IMR-90 (cell line): ENCODE measurements at regions not wholly inside any gene's neighbourhood (a gene's known extent, or its start where the extent isn't known, plus 50 kb on each side); places are given as distances from the start of the nearest gene placed in this dataset.

Experiments used
- ATAC-seq: fragments of 200-7000 bp; cut with Tn5 transposase; 2 replicates; pipeline ENCODE4 v1.9.1; 2020; ENCODE audit warnings: low read depth, mild to moderate bottlenecking, moderate library complexity
- BruUV-seq: library from RNA; stranded (reverse); fragments of 400-500 nt; replicated peaks from 2 replicates; lab custom pipeline; 2021; lab: Mats Ljungman, UMichigan
- CTCF ChIA-PET: fragments of 300-600 bp; formaldehyde crosslinking; extraction: SDS; loops from one replicate; lab custom pipeline; 2021; ENCODE audit warnings: antibody characterized with exemption; lab: Yijun Ruan, JAX
- POLR2A ChIA-PET: fragments of 300-600 bp; sonication (Branson Sonifier 250); formaldehyde crosslinking; loops from one replicate; lab custom pipeline; 2022; ENCODE audit warnings: antibody characterized with exemption; ENCODE audit not compliant: unreplicated experiment; lab: Charles Lee
- DNase-seq: peaks from one replicate; pipeline ENCODE4 v3.0.0; 2013
- H2AFZ ChIP-seq: replicated peaks from 2 replicates; pipeline ENCODE3; 2013; ENCODE audit warnings: low read length, mild to moderate bottlenecking; ENCODE audit not compliant: poor library complexity
- H2AK5ac ChIP-seq: 2 replicates; pipeline ENCODE4 v1.6.1; 2013; ENCODE audit warnings: low read depth, low read length, inconsistent platforms
- H2AK9ac ChIP-seq: replicated peaks from 2 replicates; pipeline ENCODE3; 2013; ENCODE audit warnings: mild to moderate bottlenecking, low read depth, low read length, moderate library complexity; ENCODE audit not compliant: poor library complexity
- H2BK120ac ChIP-seq: 2 replicates; pipeline ENCODE4 v1.6.1; 2013; ENCODE audit warnings: low read depth, low read length, inconsistent platforms
- H2BK15ac ChIP-seq: 3 replicates; pipeline ENCODE4 v1.6.1; 2013; ENCODE audit warnings: low read depth, low read length, inconsistent platforms
- H2BK20ac ChIP-seq: 2 replicates; pipeline ENCODE4 v1.6.1; 2013; ENCODE audit warnings: low read depth, mild to moderate bottlenecking, inconsistent platforms, low read length, moderate library complexity
- H2BK5ac ChIP-seq: 2 replicates; pipeline ENCODE4 v1.6.1; 2013; ENCODE audit warnings: mild to moderate bottlenecking, low read depth, low read length, inconsistent platforms; ENCODE audit not compliant: poor library complexity, severe bottlenecking
- H3K14ac ChIP-seq: replicated peaks from 2 replicates; pipeline ENCODE4 v1.6.1; 2013; ENCODE audit warnings: low read depth, low read length, inconsistent platforms
- H3K18ac ChIP-seq: 2 replicates; pipeline ENCODE4 v1.6.1; 2013; ENCODE audit warnings: low read depth, low read length, control low read depth
- H3K23ac ChIP-seq: 2 replicates; pipeline ENCODE4 v1.6.1; 2013; ENCODE audit warnings: low read depth, low read length, inconsistent platforms
- H3K27ac ChIP-seq: 2 replicates; pipeline ENCODE4 v1.5.1; 2013; ENCODE audit warnings: mild to moderate bottlenecking, control low read depth, low read length; ENCODE audit not compliant: insufficient read depth
- H3K27me3 ChIP-seq: 2 replicates; pipeline ENCODE4 v1.6.1; 2013; ENCODE audit warnings: low read length; ENCODE audit not compliant: control insufficient read depth, insufficient read depth
- H3K36me3 ChIP-seq: 2 replicates; pipeline ENCODE4 v1.6.1; 2013; ENCODE audit warnings: low read length, mixed read lengths; ENCODE audit not compliant: control insufficient read depth, insufficient read depth
- H3K4ac ChIP-seq: 2 replicates; pipeline ENCODE4 v1.6.1; 2013; ENCODE audit warnings: low read depth, low read length, inconsistent platforms
- H3K4me1 ChIP-seq: 2 replicates; pipeline ENCODE4 v1.6.1; 2013; ENCODE audit warnings: low read length, mixed read lengths; ENCODE audit not compliant: control insufficient read depth, insufficient read depth
- H3K4me2 ChIP-seq: 2 replicates; pipeline ENCODE4 v1.6.1; 2013; ENCODE audit warnings: low read depth, mild to moderate bottlenecking, control low read depth, low read length, moderate library complexity
- H3K4me3 ChIP-seq: 2 replicates; pipeline ENCODE4 v1.5.1; 2013; ENCODE audit warnings: low read depth, mild to moderate bottlenecking, control low read depth, low read length, moderate library complexity; ENCODE audit not compliant: insufficient read depth
- H3K56ac ChIP-seq: 2 replicates; pipeline ENCODE4 v1.6.1; 2013; ENCODE audit warnings: low read length, inconsistent platforms; ENCODE audit not compliant: insufficient read depth; ENCODE audit errors: extremely low read depth
- H3K79me1 ChIP-seq, 2 experiments: 2 replicates each; pipeline ENCODE4 v1.6.1; 2013; ENCODE audit warnings: low read length in 2 of 2, inconsistent platforms in 1 of 2, low read depth in 1 of 2
- H3K9ac ChIP-seq: 2 replicates; pipeline ENCODE4 v1.6.1; 2013; ENCODE audit warnings: low read depth, low read length, control low read depth
- H3K9me1 ChIP-seq: 2 replicates; pipeline ENCODE4 v1.6.1; 2013; ENCODE audit warnings: low read length, inconsistent platforms; ENCODE audit not compliant: insufficient read depth
- H3K9me3 ChIP-seq: 2 replicates; pipeline ENCODE4 v1.6.1; 2013; ENCODE audit warnings: low read length; ENCODE audit not compliant: control insufficient read depth, insufficient read depth
- H4K20me1 ChIP-seq: 2 replicates; pipeline ENCODE4 v1.6.1; 2013; ENCODE audit warnings: low read length, inconsistent platforms; ENCODE audit not compliant: insufficient read depth
- H4K5ac ChIP-seq: 2 replicates; pipeline ENCODE4 v1.6.1; 2013; ENCODE audit warnings: mild to moderate bottlenecking, low read depth, low read length, control low read depth
- H4K8ac ChIP-seq, 2 experiments: 2 replicates each; pipeline ENCODE4 v1.6.1; 2013; ENCODE audit warnings: low read depth in 2 of 2, low read length in 2 of 2, control low read depth in 1 of 2, inconsistent platforms in 1 of 2
- H4K91ac ChIP-seq: 2 replicates; pipeline ENCODE4 v1.6.1; 2013; ENCODE audit warnings: low read depth, low read length, inconsistent platforms; ENCODE audit not compliant: insufficient read depth
- BHLHE40 ChIP-seq: fragments of 150-350 bp; IDR thresholded peaks from 2 replicates; pipeline ENCODE4 v1.6.1; 2016; ENCODE audit warnings: mild to moderate bottlenecking, low read depth, low read length
- CEBPB ChIP-seq: IDR thresholded peaks from 2 replicates; pipeline ENCODE4 v1.6.1; 2012; ENCODE audit warnings: low read depth, low read length, improper control_type of control experiment
- CHD1 ChIP-seq: IDR thresholded peaks from 2 replicates; pipeline ENCODE4 v1.6.1; 2012; ENCODE audit warnings: low read depth, low read length, improper control_type of control experiment
- FOS ChIP-seq: fragments of 150-350 bp; IDR thresholded peaks from 2 replicates; pipeline ENCODE4 v1.6.1; 2016; ENCODE audit warnings: low read depth, low read length
- MAFK ChIP-seq: IDR thresholded peaks from 2 replicates; pipeline ENCODE4 v1.6.1; 2012; ENCODE audit warnings: low read depth, low read length, improper control_type of control experiment
- MXI1 ChIP-seq: IDR thresholded peaks from 2 replicates; pipeline ENCODE4 v1.6.1; 2012; ENCODE audit warnings: low read depth, mild to moderate bottlenecking, low read length, moderate library complexity, borderline replicate concordance
- NFE2L2 ChIP-seq: fragments of 150-350 bp; IDR thresholded peaks from 2 replicates; pipeline ENCODE4 v1.6.1; 2016; ENCODE audit warnings: low read depth, mild to moderate bottlenecking, low read length
- RAD21 ChIP-seq: IDR thresholded peaks from 2 replicates; pipeline ENCODE4 v1.6.1; 2012; ENCODE audit warnings: low read length, improper control_type of control experiment
- RCOR1 ChIP-seq: IDR thresholded peaks from 2 replicates; pipeline ENCODE4 v1.6.1; 2012; ENCODE audit warnings: mild to moderate bottlenecking, low read length, improper control_type of control experiment; ENCODE audit not compliant: insufficient replicate concordance
- RFX5 ChIP-seq: IDR thresholded peaks from 2 replicates; pipeline ENCODE4 v1.8.0; 2012; ENCODE audit warnings: low read depth, mild to moderate bottlenecking, low read length, moderate library complexity
- WGBS, 2 experiments: methylation state at CpG; one replicate each; pipeline versions ENCODE4 v1.1.5 to v1.1.7; 2013; ENCODE audit warnings: missing lambda C conversion rate in 2 of 2; ENCODE audit not compliant: insufficient read length in 1 of 2; ENCODE audit errors: extremely low coverage in 2 of 2; 5-methylcytosine and 5-hydroxymethylcytosine counted together
- dilution Hi-C: fragments of 300-500 bp; cut with HindIII; formaldehyde crosslinking; loops from one replicate; pipeline ENCODE4 v1.14.3; 2018; ENCODE audit warnings: low sequenced_read_pairs; ENCODE audit not compliant: unreplicated experiment
- in situ Hi-C: fragments of 300-500 bp; cut with MboI; formaldehyde crosslinking; loops from 3 replicates; pipeline ENCODE4 v1.14.3; 2019; ENCODE audit warnings: low sequenced_read_pairs, inconsistent platforms, mixed read lengths
- intact Hi-C: fragments of 100-400 bp; cut with micrococcal nuclease; formaldehyde crosslinking; loops from 2 replicates; pipeline ENCODE4 v1.10.0; 2022
- TF ChIP-seq, protein P1 (sequence below): fragments of 150-350 bp; IDR thresholded peaks from 2 replicates; pipeline ENCODE4 v1.6.1; 2017; ENCODE audit warnings: mild to moderate bottlenecking, antibody characterized with exemption, low read length, low read depth
- TF ChIP-seq, protein P2 (sequence below): conservative IDR thresholded peaks from 2 replicates; pipeline ENCODE4 v1.5.1; 2012; ENCODE audit warnings: mild to moderate bottlenecking, low read depth, low read length, improper control_type of control experiment

DNA sequence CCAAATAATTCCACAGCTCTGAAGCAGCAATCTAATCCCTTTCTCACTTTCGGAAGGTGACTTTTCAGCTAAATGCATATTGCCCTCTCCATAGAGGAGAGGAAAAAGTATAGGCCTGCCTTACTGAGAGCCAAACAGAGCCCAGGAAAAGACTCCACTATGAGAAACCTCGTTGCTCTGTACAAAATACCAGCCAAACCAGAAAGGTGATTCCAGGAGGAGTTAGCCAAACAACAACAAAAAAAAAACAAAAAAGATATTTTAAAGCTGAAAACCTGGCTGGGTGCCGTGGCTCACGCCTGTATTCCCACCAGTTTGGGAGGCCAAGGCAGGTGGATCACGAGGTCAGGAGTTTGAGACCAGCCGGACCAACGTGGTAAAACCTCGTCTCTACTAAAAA is 70.5 kb downstream of the HOXA1 start:
- H2BK120ac ChIP-seq: no peak overlapping the region
- no peaks in the 10 kb centered on the region for H3K4me1 ChIP-seq
- no peaks in the 10 kb centered on the region for H3K9me1 ChIP-seq
- dilution Hi-C loops (no loop called here), in situ Hi-C loops (no loop called here), intact Hi-C loops (no loop called here)
- no peak overlapping the region for H2BK20ac ChIP-seq
- no peak overlapping the region for H3K4me2 ChIP-seq
- no peak overlapping the region for H3K9ac ChIP-seq
- no peak overlapping the region for H2BK15ac ChIP-seq
- no peak overlapping the region for H3K4ac ChIP-seq
- no peak overlapping the region for H4K5ac ChIP-seq
- H2BK5ac ChIP-seq: no peak overlapping the region
- no peak overlapping the region for H3K56ac ChIP-seq
- ATAC-seq (no peak), DNase-seq (no peak)
- no peak overlapping the region for H2AK9ac ChIP-seq
- no peaks in the 10 kb centered on the region for H3K79me1 ChIP-seq
- H3K18ac ChIP-seq: no peak overlapping the region
- H4K8ac ChIP-seq: no peak overlapping the region
- no CpG with 5 or more reads among the region's 8 CpGs for WGBS, 2 experiments
- H3K27me3 ChIP-seq: peaks cover 10% of the 10 kb centered on the region; the same call in 1 of the 2 replicates
- H3K27ac ChIP-seq: no peak overlapping the region
- no peak overlapping the region for H3K23ac ChIP-seq
- POLR2A ChIA-PET: no interaction called here
- no peak overlapping the region for H2AFZ ChIP-seq
- no peak overlapping the region for H4K91ac ChIP-seq
- TF ChIP-seq NFE2L2 (no peak), FOS (no peak), BHLHE40 (no peak), MAFK (no peak), MXI1 (no peak), RCOR1 (no peak), CEBPB (no peak), CHD1 (no peak), RAD21 (no peak), RFX5 (no peak)
- TF ChIP-seq, protein P1, sequence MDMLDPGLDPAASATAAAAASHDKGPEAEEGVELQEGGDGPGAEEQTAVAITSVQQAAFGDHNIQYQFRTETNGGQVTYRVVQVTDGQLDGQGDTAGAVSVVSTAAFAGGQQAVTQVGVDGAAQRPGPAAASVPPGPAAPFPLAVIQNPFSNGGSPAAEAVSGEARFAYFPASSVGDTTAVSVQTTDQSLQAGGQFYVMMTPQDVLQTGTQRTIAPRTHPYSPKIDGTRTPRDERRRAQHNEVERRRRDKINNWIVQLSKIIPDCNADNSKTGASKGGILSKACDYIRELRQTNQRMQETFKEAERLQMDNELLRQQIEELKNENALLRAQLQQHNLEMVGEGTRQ: no peak
- TF ChIP-seq, protein P2, sequence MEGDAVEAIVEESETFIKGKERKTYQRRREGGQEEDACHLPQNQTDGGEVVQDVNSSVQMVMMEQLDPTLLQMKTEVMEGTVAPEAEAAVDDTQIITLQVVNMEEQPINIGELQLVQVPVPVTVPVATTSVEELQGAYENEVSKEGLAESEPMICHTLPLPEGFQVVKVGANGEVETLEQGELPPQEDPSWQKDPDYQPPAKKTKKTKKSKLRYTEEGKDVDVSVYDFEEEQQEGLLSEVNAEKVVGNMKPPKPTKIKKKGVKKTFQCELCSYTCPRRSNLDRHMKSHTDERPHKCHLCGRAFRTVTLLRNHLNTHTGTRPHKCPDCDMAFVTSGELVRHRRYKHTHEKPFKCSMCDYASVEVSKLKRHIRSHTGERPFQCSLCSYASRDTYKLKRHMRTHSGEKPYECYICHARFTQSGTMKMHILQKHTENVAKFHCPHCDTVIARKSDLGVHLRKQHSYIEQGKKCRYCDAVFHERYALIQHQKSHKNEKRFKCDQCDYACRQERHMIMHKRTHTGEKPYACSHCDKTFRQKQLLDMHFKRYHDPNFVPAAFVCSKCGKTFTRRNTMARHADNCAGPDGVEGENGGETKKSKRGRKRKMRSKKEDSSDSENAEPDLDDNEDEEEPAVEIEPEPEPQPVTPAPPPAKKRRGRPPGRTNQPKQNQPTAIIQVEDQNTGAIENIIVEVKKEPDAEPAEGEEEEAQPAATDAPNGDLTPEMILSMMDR: no peak
- no peak overlapping the region for H2AK5ac ChIP-seq
- H3K9me3 ChIP-seq: no peaks in the 10 kb centered on the region
- no peak overlapping the region for H3K4me3 ChIP-seq
- no peaks in the 10 kb centered on the region for H3K36me3 ChIP-seq
- no peak overlapping the region for H3K14ac ChIP-seq
- CTCF ChIA-PET: no interaction called here
- BruUV-seq: no TSS peak
- no peaks in the 10 kb centered on the region for H4K20me1 ChIP-seq
